Stimulated activated CD4-positive, alpha-beta T cell treated with anti-CD3 and anti-CD28 coated beads, TNF-alpha, amount 100 ng/mL, for 4 hours (primary cell): ENCODE measurements at regions not wholly inside any gene's neighbourhood (a gene's known extent, or its start where the extent isn't known, plus 50 kb on each side); places are given as distances from the start of the nearest gene placed in this dataset.
"Not testable (repeated sequence)": the region's sequence is repeated elsewhere in the genome, so short reads cannot be mapped to it uniquely, and the experiment has no call there.

Experiments used
- DNase-seq, 3 experiments: peaks; one replicate each; pipeline ENCODE4 v3.0.0-alpha.2; 2020; ENCODE audit warnings: low read depth in 3 of 3

- no peak for DNase-seq
Observed at GRCh38 chr5:118604106-118604505, 384.2 kb downstream of the DTWD2 start.

GRCh38 chr5:118603278-118603677, 385.1 kb downstream of the DTWD2 start:
- DNase-seq: no peak

- no peak for DNase-seq
Observed at GRCh38 chr5:118598311-118598710, 390.0 kb downstream of the DTWD2 start.

GRCh38 chr5:118597543-118597942, 390.8 kb downstream of the DTWD2 start:
- no peak for DNase-seq

- no peak for DNase-seq
Observed at GRCh38 chr5:118596255-118596654, 392.1 kb downstream of the DTWD2 start.

- DNase-seq: no peak
Observed at GRCh38 chr5:118593003-118593328, 395.4 kb downstream of the DTWD2 start.

GRCh38 chr5:118592229-118593002, 395.9 kb downstream of the DTWD2 start:
- no peak for DNase-seq

- no peak for DNase-seq
Observed at GRCh38 chr5:118590806-118591205, 397.5 kb downstream of the DTWD2 start.

GRCh38 chr5:118580949-118581348, 407.4 kb downstream of the DTWD2 start:
- no peak for DNase-seq

- no peak for DNase-seq
Observed at GRCh38 chr5:118578093-118578492, 410.3 kb downstream of the DTWD2 start.

- DNase-seq: no peak
Observed at GRCh38 chr5:118577621-118578020, 410.7 kb downstream of the DTWD2 start.

GRCh38 chr5:118570276-118570675, 418.1 kb downstream of the DTWD2 start:
- not testable (repeated sequence) for DNase-seq

- not testable (repeated sequence) for DNase-seq
Observed at GRCh38 chr5:118569596-118569995, 418.8 kb downstream of the DTWD2 start.

- DNase-seq: no peak
Observed at GRCh38 chr5:118565335-118565971, 422.9 kb downstream of the DTWD2 start.

GRCh38 chr5:118561971-118562370, 426.4 kb downstream of the DTWD2 start:
- no peak for DNase-seq

- no peak for DNase-seq
Observed at GRCh38 chr5:118561235-118561634, 427.1 kb downstream of the DTWD2 start.

- DNase-seq: no peak
Observed at GRCh38 chr5:118558871-118559270, 429.5 kb downstream of the DTWD2 start.

- no peak for DNase-seq
Observed at GRCh38 chr5:118557251-118557661, 431.1 kb downstream of the DTWD2 start.

- no peak for DNase-seq
Observed at GRCh38 chr5:118556792-118557191, 431.6 kb downstream of the DTWD2 start.

GRCh38 chr5:118555727-118556126, 432.6 kb downstream of the DTWD2 start:
- DNase-seq: no peak

GRCh38 chr5:118554981-118555380, 433.4 kb downstream of the DTWD2 start:
- DNase-seq: no peak

- DNase-seq: no peak
Observed at GRCh38 chr5:118554241-118554640, 434.1 kb downstream of the DTWD2 start.

GRCh38 chr5:118553662-118554061, 434.7 kb downstream of the DTWD2 start:
- DNase-seq: no peak
